Limb (tissue), 2 donors: ENCODE measurements at regions not wholly inside any gene's neighbourhood (a gene's known extent, or its start where the extent isn't known, plus 50 kb on each side); places are given as distances from the start of the nearest gene placed in this dataset.

Experiments
- DNase-seq, 2 donors: peaks; one replicate each; pipeline ENCODE4 v3.0.0-alpha.2; 2016; ENCODE audit errors: extremely low spot score in 2 of 2

GRCh38 chr2:47315475-47315874, 53.6 kb upstream of the EPCAM start:
- DNase-seq: no peak

DNA sequence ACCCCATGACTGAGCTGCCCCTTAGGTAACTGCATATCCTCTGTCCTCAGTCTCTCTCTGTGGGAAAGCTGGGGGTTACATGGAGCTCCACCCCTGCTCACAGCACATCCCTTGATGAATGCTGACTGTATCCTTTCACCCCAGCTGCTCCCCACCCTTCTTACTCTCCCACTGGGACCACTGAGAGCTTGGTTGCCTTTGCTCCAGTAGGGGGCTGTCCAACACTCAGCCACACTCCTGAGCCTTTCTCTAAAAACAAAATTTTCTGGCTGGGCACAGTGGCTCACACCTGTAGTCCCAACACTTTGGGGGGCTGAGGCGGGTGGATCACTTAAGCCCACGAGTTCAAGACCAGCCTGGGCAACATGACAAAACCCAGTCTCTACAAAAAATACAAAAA, 55.4 kb upstream of the EPCAM start:
- no peak for DNase-seq

DNA sequence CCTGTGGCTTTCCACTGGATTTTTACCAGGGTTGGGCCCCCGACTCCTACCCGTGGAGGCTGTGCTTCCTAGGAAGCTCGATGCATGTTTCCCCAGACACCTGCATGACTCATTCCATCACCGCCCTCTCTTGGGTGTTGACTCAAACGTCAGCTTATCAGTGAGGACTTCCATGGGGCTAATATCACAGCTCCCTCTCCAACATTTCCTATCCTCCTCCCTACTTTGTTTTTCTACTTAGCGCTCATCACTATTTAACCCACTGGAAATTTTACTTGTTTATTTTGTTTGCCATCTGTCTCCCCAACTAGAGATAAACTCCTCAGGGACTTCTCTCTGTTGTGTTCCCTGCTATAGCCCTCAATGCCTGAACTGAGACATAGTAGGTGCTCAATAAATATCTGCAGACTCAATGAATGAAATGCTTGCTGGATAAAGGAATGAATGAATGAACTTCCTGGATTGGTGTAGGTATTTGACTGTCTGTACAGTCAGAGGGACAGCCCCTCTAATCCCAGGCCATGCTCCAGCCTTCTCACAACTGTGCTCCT, 55.9 kb upstream of the EPCAM start:
- no peak for DNase-seq

DNA sequence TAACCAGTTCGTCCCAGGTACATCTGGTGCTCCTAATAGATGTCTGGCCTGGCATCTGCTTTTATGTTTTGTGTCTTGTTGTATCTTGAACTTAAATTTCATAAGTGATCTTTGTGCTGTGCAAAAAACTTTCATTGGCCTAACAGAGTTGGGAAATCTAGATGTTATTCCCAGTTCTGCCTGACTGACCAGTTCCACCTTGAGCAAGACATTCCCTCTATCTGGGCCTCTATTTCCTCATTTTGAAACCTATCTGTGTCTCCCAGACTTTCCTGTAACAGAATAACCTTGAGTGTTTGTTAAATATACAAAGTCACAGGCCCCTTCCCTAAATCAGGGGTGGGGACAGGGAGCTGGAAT, 56.6 kb upstream of the EPCAM start:
- DNase-seq: no peak

DNA sequence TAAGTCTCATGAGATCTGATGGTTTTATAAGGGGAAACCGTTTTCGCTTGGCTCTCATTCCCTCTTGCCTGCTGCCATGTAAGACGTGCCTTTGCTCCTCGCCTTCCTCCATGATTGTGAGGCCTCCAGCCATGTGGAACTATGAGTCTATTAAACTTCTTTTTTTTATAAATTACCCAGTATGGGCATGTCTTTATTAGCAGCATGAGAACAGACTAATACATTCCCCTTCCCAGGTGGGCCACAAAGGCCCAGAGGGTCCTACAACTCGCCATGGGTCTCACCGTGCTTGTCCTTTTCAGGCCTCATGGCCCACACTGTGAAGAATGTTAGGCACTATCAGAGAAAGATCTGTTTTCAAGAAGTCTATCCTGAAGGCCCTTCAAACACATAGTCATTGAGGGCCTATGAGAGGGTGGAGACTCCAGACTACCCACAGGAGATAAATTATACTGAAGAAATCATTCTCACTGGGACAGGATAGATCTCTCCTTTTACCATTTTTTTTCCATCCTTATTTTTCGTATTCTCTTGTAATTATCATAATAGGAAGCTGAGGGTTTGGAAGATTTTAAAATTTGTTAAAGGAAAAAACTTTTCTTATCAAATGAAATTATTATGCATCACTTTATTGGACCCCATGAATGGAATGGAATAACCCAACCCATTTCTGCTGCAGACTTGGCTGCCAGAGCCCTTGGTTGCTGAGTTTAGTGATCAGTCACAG, 57.2 kb upstream of the EPCAM start:
- no peak for DNase-seq

DNA sequence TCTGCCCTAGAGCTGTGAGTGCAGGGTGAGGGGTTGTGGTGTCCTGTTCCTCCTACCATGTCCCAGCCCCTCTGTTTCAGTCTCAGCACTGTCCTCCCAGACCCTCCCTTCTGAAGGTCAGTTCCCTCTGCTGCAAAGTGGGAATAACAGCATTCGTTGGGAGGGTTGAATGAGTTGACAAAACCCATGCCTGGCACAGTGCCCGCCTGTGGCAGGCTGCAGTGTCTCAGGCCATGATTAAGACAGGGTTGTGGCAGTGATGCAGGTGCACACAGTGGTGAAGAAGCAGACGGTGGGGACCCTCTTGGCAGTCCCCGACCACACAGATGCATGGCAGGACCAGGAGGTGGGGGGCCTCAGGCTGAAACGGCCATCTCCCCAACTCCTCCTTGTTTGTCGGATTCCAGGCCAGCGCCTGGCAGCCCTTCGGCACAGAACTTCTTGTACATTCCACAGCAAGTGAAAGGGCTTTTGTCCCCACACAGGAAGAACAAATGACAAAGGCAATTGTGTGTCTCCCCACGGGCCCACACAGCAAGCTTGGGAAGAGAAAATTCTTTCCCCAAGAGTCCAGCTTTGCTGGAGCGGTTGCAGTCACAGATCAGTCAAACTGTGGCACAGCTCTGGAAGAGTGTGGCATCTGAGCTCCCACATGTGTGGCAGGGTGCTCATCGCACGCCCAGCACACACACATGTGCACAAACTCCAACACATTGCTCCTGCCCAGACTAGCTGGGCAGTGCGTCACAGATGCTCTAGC, 58.1 kb upstream of the EPCAM start:
- DNase-seq: no peak

GRCh38 chr2:47309952-47310800, 58.9 kb upstream of the EPCAM start:
- no peak for DNase-seq

DNA sequence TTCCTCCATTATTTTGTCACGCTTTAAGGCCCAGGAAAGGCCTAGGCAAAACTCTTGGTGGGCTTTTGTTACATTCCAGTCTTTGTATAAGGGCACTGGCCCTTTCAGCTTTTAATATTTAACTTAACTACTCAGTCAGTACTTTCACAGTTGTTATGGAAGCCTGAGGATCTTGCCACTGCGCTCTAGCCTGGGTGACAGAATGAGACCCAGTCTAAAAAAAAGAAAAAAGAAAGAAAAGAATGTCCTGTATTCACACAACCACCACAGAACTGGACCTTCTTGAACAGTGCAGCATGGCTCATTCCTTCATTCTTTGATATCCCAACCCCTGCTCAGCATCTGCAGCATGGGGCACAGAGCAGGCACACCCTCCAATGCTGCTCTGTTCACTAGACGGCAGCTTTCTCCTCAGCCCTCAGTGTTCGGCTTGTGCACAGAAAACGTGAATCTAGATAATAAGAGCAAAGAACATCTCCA, 59.6 kb upstream of the EPCAM start:
- no peak for DNase-seq

GRCh38 chr2:47307066-47307465, 62.0 kb upstream of the EPCAM start:
- DNase-seq: no peak

DNA sequence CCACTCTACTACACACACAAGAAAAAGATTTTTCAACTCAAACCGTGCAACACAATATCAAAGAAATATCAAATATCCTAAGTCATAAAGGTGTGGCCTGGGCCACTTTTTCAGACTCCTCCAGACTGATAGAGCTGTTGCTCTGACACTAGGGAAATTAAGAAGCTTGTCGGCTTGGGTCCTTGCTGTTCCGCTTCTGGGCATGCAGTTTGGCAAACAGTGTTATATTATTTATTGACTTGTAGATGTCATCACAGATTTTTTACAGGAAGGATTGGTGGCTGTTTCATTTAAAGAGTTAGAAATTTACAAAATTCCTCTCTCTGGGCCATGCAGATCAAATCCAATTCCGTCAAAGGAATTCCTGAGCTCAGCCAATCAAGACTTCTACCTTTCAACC, 64.5 kb upstream of the EPCAM start:
- no peak for DNase-seq

GRCh38 chr2:47303341-47304148, 65.6 kb upstream of the EPCAM start:
- no peak for DNase-seq

- no peak for DNase-seq
Observed at GRCh38 chr2:47302308-47302707, 66.8 kb upstream of the EPCAM start.

DNA sequence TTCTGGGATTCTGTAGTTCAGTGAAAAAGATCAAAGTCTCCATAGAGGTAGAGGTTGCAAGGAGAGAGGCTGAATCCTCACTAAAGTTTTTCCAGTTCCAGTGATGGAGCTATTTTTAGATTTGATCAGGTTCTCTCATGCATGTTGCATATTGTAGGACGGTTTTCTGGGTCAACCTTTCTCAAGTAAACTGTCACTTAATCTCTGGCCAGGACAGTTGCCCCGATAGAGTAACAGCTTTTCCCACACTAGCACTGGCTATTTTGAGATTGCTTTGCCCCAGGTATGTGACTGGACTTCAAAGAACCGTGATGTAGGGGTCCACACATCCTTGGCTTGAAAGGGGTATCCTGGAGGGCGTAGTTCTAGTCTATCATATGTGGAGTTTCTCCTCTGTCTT, 67.4 kb upstream of the EPCAM start:
- DNase-seq: no peak

GRCh38 chr2:47301277-47301618, 67.9 kb upstream of the EPCAM start:
- no peak for DNase-seq

DNA sequence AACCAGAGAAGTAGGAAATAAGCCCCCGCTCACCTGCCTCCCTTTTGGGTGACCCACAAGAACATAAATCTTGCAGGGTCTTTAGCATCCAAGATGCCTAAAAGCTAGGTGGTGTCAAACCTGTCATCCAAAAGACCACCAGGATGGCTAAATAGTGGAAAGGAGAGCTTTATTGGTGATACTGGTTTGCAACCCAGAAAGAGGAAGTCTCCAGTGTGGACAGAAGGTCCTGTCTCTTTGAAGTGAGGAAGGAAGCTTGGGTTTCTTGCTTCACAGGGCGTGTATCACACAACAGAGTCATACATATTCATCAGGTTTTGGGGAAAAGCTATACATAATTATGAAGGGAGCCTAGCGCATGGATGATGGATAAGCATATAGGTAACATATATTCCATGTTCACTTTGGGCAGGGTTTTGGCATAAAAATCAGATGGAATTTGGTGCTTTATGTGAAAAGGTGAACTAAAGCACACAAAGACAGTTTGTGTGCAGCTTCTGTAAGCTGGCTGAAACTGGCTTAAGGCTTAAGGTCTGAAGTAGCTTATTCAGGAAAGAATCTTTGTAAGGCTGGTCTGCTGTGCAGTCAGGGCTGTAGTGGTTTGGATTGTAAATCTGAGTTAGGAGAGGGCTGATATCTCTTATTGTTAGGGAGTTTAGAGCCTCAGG, 68.4 kb upstream of the EPCAM start:
- DNase-seq: no peak

- no peak for DNase-seq
Observed at GRCh38 chr2:47300081-47300480, 69.0 kb upstream of the EPCAM start.

GRCh38 chr2:47299555-47299954, 69.6 kb upstream of the EPCAM start:
- no peak for DNase-seq

- no peak for DNase-seq
Observed at GRCh38 chr2:47298771-47299170, 70.3 kb upstream of the EPCAM start.

DNA sequence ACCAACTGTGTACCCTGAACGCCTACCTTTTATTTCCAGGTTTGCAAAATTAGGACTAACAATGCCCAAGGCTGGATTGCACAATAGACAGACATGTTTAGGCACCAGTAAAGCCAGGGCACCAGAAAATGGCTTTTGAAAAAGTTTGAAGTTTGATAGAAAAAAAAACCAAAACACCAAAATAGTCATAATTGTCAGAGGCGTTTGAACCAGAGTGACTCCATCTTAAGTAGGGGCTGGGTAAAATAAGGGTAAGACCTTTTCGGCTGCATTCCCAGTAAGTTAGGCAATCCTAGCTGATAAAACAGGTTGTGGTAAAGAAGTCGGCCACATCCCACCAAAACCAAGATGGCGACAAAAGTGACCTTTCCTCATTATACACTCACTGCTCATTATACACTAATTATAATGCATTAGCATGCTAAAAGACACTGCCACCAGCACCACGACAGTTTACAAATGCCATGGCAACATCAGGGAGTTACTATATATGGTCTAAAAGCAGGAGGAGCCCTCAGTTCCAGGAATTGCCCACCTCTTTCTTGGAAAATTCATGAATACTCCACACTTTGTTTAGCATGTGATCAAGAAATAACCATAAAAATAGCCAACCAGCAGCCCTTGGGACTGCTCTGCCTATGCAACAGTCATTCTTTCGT, 71.2 kb upstream of the EPCAM start:
- no peak for DNase-seq

- DNase-seq: no peak
Observed at GRCh38 chr2:47295981-47296635, 73.0 kb upstream of the EPCAM start.
